ENCODE measurements at regions not wholly inside any gene's neighbourhood (a gene's known extent, or its start where the extent isn't known, plus 50 kb on each side); places are given as distances from the start of the nearest gene placed in this dataset.

DNA sequence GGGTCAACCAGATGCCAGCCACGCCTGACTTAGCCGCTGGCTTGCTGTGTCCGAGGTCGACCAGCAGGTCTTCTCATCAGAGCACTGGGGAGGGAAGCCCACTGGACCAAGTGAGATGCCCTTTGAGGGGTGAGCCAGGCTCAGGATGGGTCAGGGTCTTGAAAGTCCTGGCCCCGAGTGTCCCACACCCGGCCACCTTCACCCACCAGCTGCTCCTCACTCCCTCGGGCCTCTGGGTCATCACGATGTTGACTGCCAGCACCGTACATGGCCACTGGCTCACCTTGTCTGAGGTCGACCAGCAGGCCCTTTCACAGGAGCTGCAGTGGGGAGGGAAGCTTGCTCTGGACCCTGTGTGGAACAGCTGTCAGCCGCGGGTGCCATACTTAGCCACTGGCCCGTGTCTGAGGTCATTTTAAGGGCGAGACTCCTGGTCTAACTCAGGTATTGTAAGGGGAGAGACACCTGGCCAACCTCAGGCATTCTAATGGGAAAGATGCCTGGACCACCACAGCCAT, 1361.3 kb downstream of the UQCRFS1 start:
- TF ChIP-seq HDGF (IDR thresholded peaks at IDR 0.05; ENCODE audit: borderline replicate concordance) (no peak), SUZ12 (IDR thresholded peaks at IDR 0.05) (no peak), FOXK2 (IDR thresholded peaks at IDR 0.05) (no peak), ARNT (IDR thresholded peaks at IDR 0.05) (no peak), FOXA1 (IDR thresholded peaks at IDR 0.05) (no peak), L3MBTL2 (conservative IDR thresholded peaks at IDR 0.05) (no peak), LEF1 (IDR thresholded peaks at IDR 0.05; ENCODE audit: borderline replicate concordance) (no peak), SP1 (IDR thresholded peaks at IDR 0.05) (no peak), NFRKB (IDR thresholded peaks at IDR 0.05) (no peak), TARDBP (IDR thresholded peaks at IDR 0.05) (no peak), BHLHE40 (IDR thresholded peaks at IDR 0.05; ENCODE audit: borderline replicate concordance) (no peak), ELF4 (IDR thresholded peaks at IDR 0.05) (no peak), CTBP1 (IDR thresholded peaks at IDR 0.05; ENCODE audit: borderline replicate concordance) (no peak), ZNF384 (IDR thresholded peaks at IDR 0.05) (no peak), FOXM1 (IDR thresholded peaks at IDR 0.05; ENCODE audit: borderline replicate concordance) (no peak)
- TF ChIP-seq, protein P1, sequence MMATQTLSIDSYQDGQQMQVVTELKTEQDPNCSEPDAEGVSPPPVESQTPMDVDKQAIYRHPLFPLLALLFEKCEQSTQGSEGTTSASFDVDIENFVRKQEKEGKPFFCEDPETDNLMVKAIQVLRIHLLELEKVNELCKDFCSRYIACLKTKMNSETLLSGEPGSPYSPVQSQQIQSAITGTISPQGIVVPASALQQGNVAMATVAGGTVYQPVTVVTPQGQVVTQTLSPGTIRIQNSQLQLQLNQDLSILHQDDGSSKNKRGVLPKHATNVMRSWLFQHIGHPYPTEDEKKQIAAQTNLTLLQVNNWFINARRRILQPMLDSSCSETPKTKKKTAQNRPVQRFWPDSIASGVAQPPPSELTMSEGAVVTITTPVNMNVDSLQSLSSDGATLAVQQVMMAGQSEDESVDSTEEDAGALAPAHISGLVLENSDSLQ (IDR thresholded peaks at IDR 0.05) = no peak
- no peak for DNase-seq (ENCODE audit: extremely low spot score)
- ChIA-PET POLR2A (no interaction called here), CTCF (no interaction called here)

DNA sequence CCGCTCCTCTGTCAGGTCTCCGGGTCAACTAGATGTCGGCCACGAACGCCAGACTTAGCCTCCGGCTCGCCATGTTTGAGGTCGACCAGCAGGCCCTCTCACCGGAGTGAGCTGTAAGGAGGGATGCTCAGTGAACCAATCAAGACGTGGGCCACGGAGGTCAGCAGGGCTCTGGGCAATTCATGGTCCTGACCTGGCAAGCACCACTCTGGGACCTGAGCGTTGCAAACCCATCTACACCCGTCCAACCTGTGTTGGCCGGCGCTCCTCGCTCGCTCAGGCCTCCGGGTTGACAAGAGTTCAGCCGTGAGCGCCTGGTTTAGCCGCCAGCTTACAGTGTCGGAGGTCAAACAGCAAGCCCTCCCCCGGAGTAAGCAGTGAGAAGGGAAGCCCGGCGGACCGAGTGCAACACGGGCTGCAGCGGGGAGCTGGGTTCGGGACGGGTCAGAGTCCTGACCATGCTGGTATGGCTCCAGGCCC, 1361.9 kb downstream of the UQCRFS1 start:
- ChIA-PET CTCF (no interaction called here), POLR2A (no interaction called here)
- no peak for DNase-seq (ENCODE audit: extremely low spot score)
- TF ChIP-seq SP1 (IDR thresholded peaks at IDR 0.05) (no peak), HDGF (IDR thresholded peaks at IDR 0.05; ENCODE audit: borderline replicate concordance) (no peak), FOXA1 (IDR thresholded peaks at IDR 0.05) (no peak), FOXK2 (IDR thresholded peaks at IDR 0.05) (no peak), SUZ12 (IDR thresholded peaks at IDR 0.05) (no peak), TARDBP (IDR thresholded peaks at IDR 0.05) (no peak), ZNF384 (IDR thresholded peaks at IDR 0.05) (no peak), CTBP1 (IDR thresholded peaks at IDR 0.05; ENCODE audit: borderline replicate concordance) (no peak), NFRKB (IDR thresholded peaks at IDR 0.05) (no peak), ELF4 (IDR thresholded peaks at IDR 0.05) (no peak), BHLHE40 (IDR thresholded peaks at IDR 0.05; ENCODE audit: borderline replicate concordance) (no peak), LEF1 (IDR thresholded peaks at IDR 0.05; ENCODE audit: borderline replicate concordance) (no peak), ARNT (IDR thresholded peaks at IDR 0.05) (no peak), L3MBTL2 (conservative IDR thresholded peaks at IDR 0.05) (no peak), FOXM1 (IDR thresholded peaks at IDR 0.05; ENCODE audit: borderline replicate concordance) (no peak)
- TF ChIP-seq, protein P1 (IDR thresholded peaks at IDR 0.05) = no peak

DNA sequence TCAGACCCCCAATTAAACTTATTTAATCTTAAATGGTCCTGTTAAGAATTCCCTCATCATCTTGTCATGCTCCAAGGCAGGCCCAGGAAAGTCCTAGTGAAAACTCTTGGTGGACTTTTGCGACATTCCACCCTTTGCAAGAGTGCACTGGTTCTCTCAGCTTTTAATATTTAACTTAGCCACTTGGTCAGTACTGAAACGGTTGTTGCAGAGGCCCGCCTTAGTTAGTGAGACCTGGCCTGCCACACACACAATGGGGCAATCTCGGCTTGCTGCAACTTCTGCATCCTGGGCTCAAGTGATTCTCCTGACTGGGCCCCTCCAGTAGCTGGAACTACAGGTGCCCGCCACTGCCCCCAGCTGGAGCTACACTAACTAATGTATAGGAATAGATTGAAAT, 1366.0 kb downstream of the UQCRFS1 start:
- TF ChIP-seq FOXM1 (IDR thresholded peaks at IDR 0.05; ENCODE audit: borderline replicate concordance) = no peak
- no peak for TF ChIP-seq BHLHE40 (IDR thresholded peaks at IDR 0.05; ENCODE audit: borderline replicate concordance)
- TF ChIP-seq ZNF384 (IDR thresholded peaks at IDR 0.05) = no peak
- no peak for TF ChIP-seq FOXA1 (IDR thresholded peaks at IDR 0.05)
- TF ChIP-seq, protein P1 (IDR thresholded peaks at IDR 0.05) = no peak
- no peak for TF ChIP-seq SUZ12 (IDR thresholded peaks at IDR 0.05)
- no peak for DNase-seq (ENCODE audit: extremely low spot score)
- ChIA-PET POLR2A (no interaction called here), CTCF (no interaction called here)

DNA sequence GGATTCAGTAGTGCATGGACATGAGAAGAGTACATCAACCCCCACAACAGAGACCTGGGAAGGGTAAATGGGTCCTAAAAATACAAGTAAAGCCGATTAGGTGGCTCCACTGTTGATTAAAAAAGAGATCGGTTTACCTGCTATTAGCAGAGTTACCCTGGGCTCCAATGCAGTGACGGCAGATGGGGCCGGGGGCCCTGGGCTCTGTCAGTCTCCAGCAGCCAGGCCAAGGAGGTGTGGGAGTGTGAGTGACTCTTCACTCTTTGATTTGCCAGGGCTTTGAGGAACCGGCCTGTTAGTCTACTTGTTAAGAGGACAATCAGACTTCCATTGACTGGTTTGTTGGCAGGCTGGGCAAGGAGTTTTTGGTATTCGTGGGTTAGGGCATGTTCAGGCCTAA, 1368.7 kb downstream of the UQCRFS1 start:
- POLR2A ChIA-PET = no interaction called here
- DNase-seq (ENCODE audit: extremely low spot score) = no peak
- no peak for TF ChIP-seq SP1 (IDR thresholded peaks at IDR 0.05)
- no peak for TF ChIP-seq FOXM1 (IDR thresholded peaks at IDR 0.05; ENCODE audit: borderline replicate concordance)
- TF ChIP-seq BHLHE40 (IDR thresholded peaks at IDR 0.05; ENCODE audit: borderline replicate concordance) = no peak
- TF ChIP-seq ARNT (IDR thresholded peaks at IDR 0.05) = no peak
- TF ChIP-seq ELF4 (IDR thresholded peaks at IDR 0.05) = no peak
- TF ChIP-seq ZNF384 (IDR thresholded peaks at IDR 0.05) = no peak
- no peak for TF ChIP-seq FOXK2 (IDR thresholded peaks at IDR 0.05)
- TF ChIP-seq, protein P1 (IDR thresholded peaks at IDR 0.05) = no peak
- TF ChIP-seq CTBP1 (IDR thresholded peaks at IDR 0.05; ENCODE audit: borderline replicate concordance) = no peak
- no peak for TF ChIP-seq HDGF (IDR thresholded peaks at IDR 0.05; ENCODE audit: borderline replicate concordance)
- no peak for TF ChIP-seq TARDBP (IDR thresholded peaks at IDR 0.05)
- no peak for TF ChIP-seq LEF1 (IDR thresholded peaks at IDR 0.05; ENCODE audit: borderline replicate concordance)
- no peak for TF ChIP-seq SUZ12 (IDR thresholded peaks at IDR 0.05)
- no peak for TF ChIP-seq NFRKB (IDR thresholded peaks at IDR 0.05)
- no peak for TF ChIP-seq FOXA1 (IDR thresholded peaks at IDR 0.05)
- TF ChIP-seq L3MBTL2 (conservative IDR thresholded peaks at IDR 0.05) = no peak
- CTCF ChIA-PET = interaction anchor here (0.7 kb wide), 1 partner anchor 229 kb away, joined by 3 read pairs; no protein-coding TSS in a partner anchor

DNA sequence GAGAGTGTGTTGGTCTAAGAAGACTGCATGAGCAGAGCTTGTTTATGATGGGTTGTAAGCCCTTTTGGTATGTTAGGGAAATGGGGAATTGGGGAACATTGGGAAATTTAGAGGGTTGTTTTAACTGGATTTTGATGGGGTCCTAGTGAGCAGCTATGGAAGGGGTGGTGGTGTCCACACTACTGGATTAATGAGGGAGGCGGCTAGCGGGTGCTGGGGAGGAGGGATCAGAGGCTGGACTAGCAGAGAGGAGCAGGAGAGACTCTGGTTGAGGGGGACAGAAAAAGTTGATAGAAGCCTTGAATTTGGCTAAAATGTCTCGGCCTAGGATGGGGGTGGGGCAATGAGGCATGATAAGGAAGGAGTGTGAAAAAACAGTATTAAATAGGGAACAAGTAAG, 1369.1 kb downstream of the UQCRFS1 start:
- ChIA-PET CTCF (no interaction called here), POLR2A (no interaction called here)
- no peak for DNase-seq (ENCODE audit: extremely low spot score)
- TF ChIP-seq NFRKB (IDR thresholded peaks at IDR 0.05) (no peak), FOXM1 (IDR thresholded peaks at IDR 0.05; ENCODE audit: borderline replicate concordance) (no peak)

DNA sequence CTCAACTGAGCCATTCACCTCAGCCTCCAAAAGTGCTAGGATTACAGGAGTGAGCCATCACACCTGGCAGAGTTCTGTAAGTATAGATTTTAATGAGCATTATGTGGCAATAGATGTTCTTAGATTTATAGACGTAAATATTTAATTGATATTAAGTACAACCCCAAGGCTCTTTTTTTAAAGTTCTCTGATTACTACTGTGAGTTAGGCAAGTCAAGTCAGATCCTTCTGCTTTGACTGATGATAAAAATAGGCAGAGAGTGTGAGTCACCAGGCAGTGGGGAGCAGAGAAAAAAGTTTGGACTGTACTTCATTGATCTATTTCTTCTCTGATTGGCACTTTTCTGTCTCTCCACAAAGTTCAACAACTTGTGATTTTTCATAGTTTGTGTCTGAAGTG, 1379.9 kb downstream of the UQCRFS1 start:
- no peak for DNase-seq (ENCODE audit: extremely low spot score)
- ChIA-PET POLR2A (no interaction called here), CTCF (no interaction called here)
- TF ChIP-seq ZNF384 (IDR thresholded peaks at IDR 0.05) = no peak
- no peak for TF ChIP-seq ARNT (IDR thresholded peaks at IDR 0.05)
- TF ChIP-seq TARDBP (IDR thresholded peaks at IDR 0.05) = no peak
- TF ChIP-seq, protein P1 (IDR thresholded peaks at IDR 0.05) = no peak
- no peak for TF ChIP-seq FOXK2 (IDR thresholded peaks at IDR 0.05)
- TF ChIP-seq ELF4 (IDR thresholded peaks at IDR 0.05) = no peak
- no peak for TF ChIP-seq FOXA1 (IDR thresholded peaks at IDR 0.05)
- no peak for TF ChIP-seq FOXM1 (IDR thresholded peaks at IDR 0.05; ENCODE audit: borderline replicate concordance)
- no peak for TF ChIP-seq NFRKB (IDR thresholded peaks at IDR 0.05)
- no peak for TF ChIP-seq CTBP1 (IDR thresholded peaks at IDR 0.05; ENCODE audit: borderline replicate concordance)
- TF ChIP-seq HDGF (IDR thresholded peaks at IDR 0.05; ENCODE audit: borderline replicate concordance) = no peak
